ENCODE measurements at regions not wholly inside any gene's neighbourhood (a gene's known extent, or its start where the extent isn't known, plus 50 kb on each side); places are given as distances from the start of the nearest gene placed in this dataset.
"Not testable (repeated sequence)": the region's sequence is repeated elsewhere in the genome, so short reads cannot be mapped to it uniquely, and the experiment has no call there.

- H3K27me3 ChIP-seq (ENCODE audit: control insufficient read depth in 1 of 2, insufficient read depth in 2 of 2, low read length in 2 of 2); H3K27ac ChIP-seq (ENCODE audit: extremely low read length, insufficient read depth, low read length); FAIRE-seq; H3K9me3 ChIP-seq (ENCODE audit: low read length); BruUV-seq (replicated peaks); H3K9ac ChIP-seq (ENCODE audit: insufficient read depth, low read depth, low read length); in situ Hi-C loops (cut with HindIII; ENCODE audit: extremely low pct_ligation_motif_present, low pct_unique_long_range_greater_than_20kb); H3K4me2 ChIP-seq (ENCODE audit: low read depth, low read length); CTCF ChIA-PET (ENCODE audit: low intra/inter-chr PET ratio, low total read pairs); H3K4me3 ChIP-seq (replicated peaks in 1 of 3; ENCODE audit: insufficient read depth in 1 of 3, low read depth in 2 of 3, low read length in 3 of 3); H3K36me3 ChIP-seq (replicated peaks in 1 of 2; ENCODE audit: control insufficient read depth in 1 of 2, insufficient read depth in 2 of 2, low read length in 2 of 2); POLR2A ChIA-PET; H3K79me2 ChIP-seq (ENCODE audit: insufficient read depth, low read length); H4K20me1 ChIP-seq (ENCODE audit: insufficient read depth, low read length); H2AFZ ChIP-seq (ENCODE audit: low read length); intact Hi-C loops (cut with micrococcal nuclease; ENCODE audit: unreplicated experiment); H3K4me1 ChIP-seq (ENCODE audit: insufficient read depth, low read length); ATAC-seq: not testable (repeated sequence)
- peak; percentile 8 for DNase-seq (ENCODE audit: low spot score)
- 0% methylated on average over 1 of the region's 1 CpG for WGBS (ENCODE audit: low lambda C conversion rate)
- TF ChIP-seq STAG1 (CRISPR knock-in tag; IDR thresholded peaks at IDR 0.05), result peak; percentile 17; the same call in 1 of the 2 replicates
- peak; percentile 67; the same call in 1 of the 2 replicates for TF ChIP-seq ZNF362 (CRISPR knock-in tag; IDR thresholded peaks at IDR 0.05; ENCODE audit: borderline replicate concordance)
- peak; percentile 31; the same call in 1 of the 2 replicates for TF ChIP-seq CTCF (CRISPR knock-in tag; IDR thresholded peaks at IDR 0.05)
These were observed 77.4 kb downstream of the ART5 start for GRCh38 chr11:3564383-3564782.

GRCh38 chr11:3554621-3555020, 87.2 kb downstream of the ART5 start:
- ATAC-seq; H3K4me1 ChIP-seq (ENCODE audit: insufficient read depth, low read length); H2AFZ ChIP-seq (ENCODE audit: low read length); CTCF ChIA-PET (ENCODE audit: low intra/inter-chr PET ratio, low total read pairs); H3K79me2 ChIP-seq (ENCODE audit: insufficient read depth, low read length); H3K9me3 ChIP-seq (ENCODE audit: low read length); in situ Hi-C loops (cut with HindIII; ENCODE audit: extremely low pct_ligation_motif_present, low pct_unique_long_range_greater_than_20kb); BruUV-seq (replicated peaks); H3K27ac ChIP-seq (ENCODE audit: extremely low read length, insufficient read depth, low read length); intact Hi-C loops (cut with micrococcal nuclease; ENCODE audit: unreplicated experiment); POLR2A ChIA-PET; H3K4me3 ChIP-seq (replicated peaks in 1 of 3; ENCODE audit: insufficient read depth in 1 of 3, low read depth in 2 of 3, low read length in 3 of 3); H3K9ac ChIP-seq (ENCODE audit: insufficient read depth, low read depth, low read length); DNase-seq (ENCODE audit: low spot score); FAIRE-seq; H3K4me2 ChIP-seq (ENCODE audit: low read depth, low read length); H3K27me3 ChIP-seq (ENCODE audit: control insufficient read depth in 1 of 2, insufficient read depth in 2 of 2, low read length in 2 of 2); H4K20me1 ChIP-seq (ENCODE audit: insufficient read depth, low read length); H3K36me3 ChIP-seq (replicated peaks in 1 of 2; ENCODE audit: control insufficient read depth in 1 of 2, insufficient read depth in 2 of 2, low read length in 2 of 2): not testable (repeated sequence)
- 4% methylated on average over 6 of the region's 6 CpGs for WGBS (ENCODE audit: low lambda C conversion rate)

- H2AFZ ChIP-seq (ENCODE audit: low read length); FAIRE-seq; H3K9me3 ChIP-seq (ENCODE audit: low read length); H3K4me1 ChIP-seq (ENCODE audit: insufficient read depth, low read length); H3K27ac ChIP-seq (ENCODE audit: extremely low read length, insufficient read depth, low read length); POLR2A ChIA-PET; H3K36me3 ChIP-seq (replicated peaks in 1 of 2; ENCODE audit: control insufficient read depth in 1 of 2, insufficient read depth in 2 of 2, low read length in 2 of 2); H4K20me1 ChIP-seq (ENCODE audit: insufficient read depth, low read length); ATAC-seq; H3K4me2 ChIP-seq (ENCODE audit: low read depth, low read length); intact Hi-C loops (cut with micrococcal nuclease; ENCODE audit: unreplicated experiment); DNase-seq (ENCODE audit: low spot score); H3K79me2 ChIP-seq (ENCODE audit: insufficient read depth, low read length); H3K4me3 ChIP-seq (replicated peaks in 1 of 3; ENCODE audit: insufficient read depth in 1 of 3, low read depth in 2 of 3, low read length in 3 of 3); H3K27me3 ChIP-seq (ENCODE audit: control insufficient read depth in 1 of 2, insufficient read depth in 2 of 2, low read length in 2 of 2); H3K9ac ChIP-seq (ENCODE audit: insufficient read depth, low read depth, low read length); in situ Hi-C loops (cut with HindIII; ENCODE audit: extremely low pct_ligation_motif_present, low pct_unique_long_range_greater_than_20kb); CTCF ChIA-PET (ENCODE audit: low intra/inter-chr PET ratio, low total read pairs); BruUV-seq (replicated peaks): not testable (repeated sequence)
- 24% methylated on average over 10 of the region's 10 CpGs for WGBS (ENCODE audit: low lambda C conversion rate)
These were observed 96.8 kb downstream of the ART5 start for GRCh38 chr11:3544990-3545389.

- intact Hi-C loops (cut with micrococcal nuclease; ENCODE audit: unreplicated experiment); FAIRE-seq; BruUV-seq (replicated peaks); H3K9ac ChIP-seq (ENCODE audit: insufficient read depth, low read depth, low read length); H3K9me3 ChIP-seq (ENCODE audit: low read length); H2AFZ ChIP-seq (ENCODE audit: low read length); H4K20me1 ChIP-seq (ENCODE audit: insufficient read depth, low read length); H3K4me1 ChIP-seq (ENCODE audit: insufficient read depth, low read length); H3K79me2 ChIP-seq (ENCODE audit: insufficient read depth, low read length); H3K4me2 ChIP-seq (ENCODE audit: low read depth, low read length); H3K4me3 ChIP-seq (replicated peaks in 1 of 3; ENCODE audit: insufficient read depth in 1 of 3, low read depth in 2 of 3, low read length in 3 of 3); CTCF ChIA-PET (ENCODE audit: low intra/inter-chr PET ratio, low total read pairs); H3K27me3 ChIP-seq (ENCODE audit: control insufficient read depth in 1 of 2, insufficient read depth in 2 of 2, low read length in 2 of 2); in situ Hi-C loops (cut with HindIII; ENCODE audit: extremely low pct_ligation_motif_present, low pct_unique_long_range_greater_than_20kb); H3K27ac ChIP-seq (ENCODE audit: extremely low read length, insufficient read depth, low read length); DNase-seq (ENCODE audit: low spot score); H3K36me3 ChIP-seq (replicated peaks in 1 of 2; ENCODE audit: control insufficient read depth in 1 of 2, insufficient read depth in 2 of 2, low read length in 2 of 2); POLR2A ChIA-PET; ATAC-seq: not testable (repeated sequence)
- 100% methylated on average over 1 of the region's 1 CpG for WGBS (ENCODE audit: low lambda C conversion rate)
These were observed 103.6 kb downstream of the ART5 start for GRCh38 chr11:3538220-3538619.

Data from HepG2 (cell line).